NB4 (cell line): ENCODE measurements at regions not wholly inside any gene's neighbourhood (a gene's known extent, or its start where the extent isn't known, plus 50 kb on each side); places are given as distances from the start of the nearest gene placed in this dataset.

Experiments
- DNase-seq: peaks from one replicate; pipeline ENCODE4 v3.0.0; 2010; ENCODE audit warnings: low read depth
- H3K4me3 ChIP-seq: one replicate; pipeline ENCODE4 v1.5.1; 2011; ENCODE audit warnings: mild to moderate bottlenecking, low read depth, low read length, moderate library complexity
- CTCF ChIP-seq: IDR thresholded peaks from one replicate; pipeline ENCODE4 v1.5.1; 2012; ENCODE audit warnings: low read depth, low read length
- MAX ChIP-seq: IDR thresholded peaks from 2 replicates; pipeline ENCODE4 v1.6.1; 2011; ENCODE audit warnings: low read depth, low read length
- MYC ChIP-seq: IDR thresholded peaks from 2 replicates; pipeline ENCODE4 v1.6.1; 2011; ENCODE audit warnings: low read depth, low read length
- POLR2A ChIP-seq: IDR thresholded peaks from 2 replicates; pipeline ENCODE4 v1.6.1; 2011; ENCODE audit warnings: mild to moderate bottlenecking; ENCODE audit not compliant: insufficient read length; ENCODE audit errors: extremely low read depth

GRCh38 chr5:153118018-153118417, 372.5 kb upstream of the GRIA1 start:
- no peak for TF ChIP-seq POLR2A
- TF ChIP-seq MAX = no peak
- no peak for TF ChIP-seq MYC
- TF ChIP-seq CTCF = no peak
- no peak overlapping the region for H3K4me3 ChIP-seq
- no peak for DNase-seq

DNA sequence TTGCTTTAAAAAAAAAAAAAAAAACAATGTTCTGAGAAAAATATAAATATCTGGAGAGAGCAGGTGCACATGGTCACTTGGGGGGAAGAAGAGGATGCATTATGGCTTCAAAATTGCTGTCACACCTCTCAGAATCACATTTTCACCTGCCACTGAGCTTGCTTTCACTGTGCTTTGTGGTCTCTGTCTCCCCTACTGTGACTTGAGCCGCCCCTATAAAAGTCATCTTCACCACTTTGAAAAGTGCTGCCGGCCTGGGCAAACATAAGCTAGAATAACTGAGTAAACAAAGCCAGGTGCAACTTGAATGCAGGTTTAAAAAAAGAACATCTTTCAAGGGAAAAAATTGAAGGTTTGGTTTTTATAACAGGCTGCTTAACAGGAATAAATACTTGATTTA, 368.1 kb upstream of the GRIA1 start:
- H3K4me3 ChIP-seq = no peak overlapping the region
- DNase-seq = no peak
- TF ChIP-seq MYC = no peak
- TF ChIP-seq MAX = no peak
- no peak for TF ChIP-seq POLR2A
- TF ChIP-seq CTCF = no peak

GRCh38 chr5:153130296-153130695, 360.2 kb upstream of the GRIA1 start:
- no peak overlapping the region for H3K4me3 ChIP-seq
- no peak for TF ChIP-seq POLR2A
- no peak for TF ChIP-seq MAX
- TF ChIP-seq MYC = no peak
- no peak for TF ChIP-seq CTCF
- no peak for DNase-seq

GRCh38 chr5:153135411-153135810, 355.1 kb upstream of the GRIA1 start:
- no peak for DNase-seq
- TF ChIP-seq MYC (no peak), MAX (no peak), CTCF (no peak), POLR2A (no peak)

GRCh38 chr5:153136910-153137614, 353.4 kb upstream of the GRIA1 start:
- H3K4me3 ChIP-seq = no peak overlapping the region
- TF ChIP-seq MYC = no peak
- no peak for TF ChIP-seq POLR2A
- TF ChIP-seq CTCF = no peak
- TF ChIP-seq MAX = no peak
- DNase-seq = no peak

More at GRCh38 chr5:153135411-153135810, 355.1 kb upstream of the GRIA1 start:
- H3K4me3 ChIP-seq = no peak overlapping the region

DNA sequence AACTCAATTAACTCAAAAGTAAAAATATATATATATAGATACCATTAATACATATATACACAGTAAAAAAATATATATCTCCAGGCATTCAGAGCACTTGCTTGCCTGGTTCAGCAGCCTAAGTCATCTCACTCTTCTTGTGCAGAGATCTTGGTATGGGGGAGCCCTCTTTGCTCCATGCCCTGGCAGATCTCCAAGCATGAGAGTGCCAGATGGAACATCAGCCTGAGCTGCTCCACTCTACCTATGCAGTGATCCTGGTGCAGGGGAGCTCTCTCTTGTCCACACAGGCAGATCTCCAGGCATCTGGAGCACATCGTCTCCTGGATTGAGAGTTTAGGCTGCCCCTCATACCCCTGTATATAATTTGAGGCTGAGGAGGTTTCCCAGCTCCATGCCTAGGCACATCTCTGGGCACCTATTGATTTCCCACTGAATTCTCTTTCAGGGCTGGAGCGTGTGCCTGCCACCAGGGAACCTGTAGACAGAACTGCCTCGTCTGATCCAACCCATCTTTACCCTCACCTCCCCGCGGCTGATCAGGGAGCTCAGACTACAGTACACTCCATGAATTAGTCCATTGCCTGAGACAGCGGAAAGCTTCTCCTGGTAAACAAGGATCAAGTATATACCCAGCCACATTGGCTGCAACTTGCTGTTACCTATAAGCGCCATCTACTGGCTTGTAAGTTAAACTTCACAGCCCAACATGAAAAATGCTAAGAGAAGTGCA, 342.4 kb upstream of the GRIA1 start:
- TF ChIP-seq MAX (no peak), CTCF (peak; percentile 67), MYC (no peak)
- peak; percentile 53 for DNase-seq
- H3K4me3 ChIP-seq = no peak overlapping the region
